ENCODE measurements at regions not wholly inside any gene's neighbourhood (a gene's known extent, or its start where the extent isn't known, plus 50 kb on each side); places are given as distances from the start of the nearest gene placed in this dataset.

GRCh38 chr1:198873696-198874230, 234.9 kb downstream of the PTPRC start:
- POLR2A ChIA-PET: no interaction called here

DNA sequence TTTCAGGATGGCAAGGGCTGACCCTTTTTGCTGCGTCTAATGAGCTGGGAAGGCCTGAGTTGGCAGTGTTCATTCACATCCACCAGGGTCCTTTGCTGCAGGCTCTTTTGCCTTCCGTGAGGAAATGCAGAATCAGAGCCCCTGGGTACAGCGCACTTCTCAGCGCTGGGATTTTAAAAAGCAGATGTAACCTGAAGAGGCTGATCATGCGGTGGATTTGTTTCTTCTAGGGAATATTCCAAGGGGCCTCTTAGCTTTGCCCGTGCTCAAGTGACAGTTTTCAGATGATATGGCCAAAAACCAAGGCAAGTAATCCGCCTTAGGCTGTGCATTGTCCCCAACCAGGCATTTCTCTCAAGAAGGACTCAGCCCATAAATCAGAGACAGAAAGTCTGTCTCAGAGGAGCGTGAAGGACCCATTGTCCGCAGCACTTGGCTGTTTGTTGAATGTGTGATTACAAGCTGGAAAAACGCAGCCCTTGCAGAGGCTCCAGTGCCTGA, 237.6 kb downstream of the PTPRC start:
- H3K4me1 Mint-ChIP-seq: peaks cover 1 to 15% (median 6%) of the 10 kb centered on the region in 4 donors
- peaks cover 20 to 51% (median 44%) of the 10 kb centered on the region in 3 donors for H3K36me3 Mint-ChIP-seq
- POLR2A ChIA-PET: no interaction called here
- peak overlapping the region in 1 of 10 donors; percentile 43 for H3K27ac Mint-ChIP-seq
- DNase-seq (no peak), ATAC-seq (no peak)
- peaks cover 0 to 13% (median 0%) of the 10 kb centered on the region in 9 donors for H3K9me3 Mint-ChIP-seq
- H3K27me3 Mint-ChIP-seq: no peaks in the 10 kb centered on the region
- H3K4me3 Mint-ChIP-seq: no peak overlapping the region

More at GRCh38 chr1:198873696-198874230, 234.9 kb downstream of the PTPRC start:
- Mint-ChIP-seq H3K4me3 (no peak overlapping the region), H3K36me3 (peaks cover 9 to 36% (median 30%) of the 10 kb centered on the region in 3 donors), H3K4me1 (peaks cover 0 to 9% (median 1%) of the 10 kb centered on the region in 4 donors), H3K27me3 (no peaks in the 10 kb centered on the region), H3K9me3 (peaks cover 0 to 9% (median 0%) of the 10 kb centered on the region in 9 donors), H3K27ac (no peak overlapping the region)
- ATAC-seq (no peak), DNase-seq (no peak)

GRCh38 chr1:198878566-198878965, 239.7 kb downstream of the PTPRC start:
- peaks cover 2 to 16% (median 7%) of the 10 kb centered on the region in 4 donors for H3K4me1 Mint-ChIP-seq
- H3K27ac Mint-ChIP-seq: no peak overlapping the region
- ATAC-seq (no peak), DNase-seq (no peak)
- peaks cover 20 to 38% (median 36%) of the 10 kb centered on the region in 3 donors for H3K36me3 Mint-ChIP-seq
- H3K9me3 Mint-ChIP-seq: peaks cover 0 to 13% (median 0%) of the 10 kb centered on the region in 9 donors
- no peaks in the 10 kb centered on the region for H3K27me3 Mint-ChIP-seq
- POLR2A ChIA-PET: no interaction called here
- no peak overlapping the region for H3K4me3 Mint-ChIP-seq

DNA sequence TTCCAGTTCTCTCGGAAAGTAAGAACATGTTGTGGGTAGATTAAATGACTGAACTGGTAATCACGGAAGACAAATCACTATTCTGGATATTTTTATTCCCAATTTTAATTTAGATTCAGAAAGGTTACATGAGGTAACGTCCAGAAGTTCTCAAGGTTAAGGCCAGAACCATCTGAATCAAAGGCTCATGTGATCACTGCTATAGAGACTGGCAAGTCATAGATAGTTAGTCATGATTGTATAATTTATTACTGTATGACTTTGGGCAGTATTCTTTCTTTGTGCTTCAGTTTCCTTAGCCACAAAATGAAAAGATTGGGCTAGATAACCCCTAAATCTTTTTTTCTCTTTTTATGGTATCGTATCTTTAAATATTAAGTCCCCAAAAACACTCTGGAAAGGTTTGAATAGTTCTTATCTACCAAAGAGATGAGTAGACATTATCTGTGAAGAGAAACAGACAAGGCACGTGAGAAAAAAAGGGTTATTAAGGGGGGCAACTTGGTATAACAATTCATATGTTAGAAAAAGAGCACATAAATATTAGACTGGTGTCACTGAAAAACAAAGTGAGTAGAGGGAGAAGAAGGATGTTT, 241.0 kb downstream of the PTPRC start:
- H3K27me3 Mint-ChIP-seq: no peaks in the 10 kb centered on the region
- H3K9me3 Mint-ChIP-seq: peaks cover 0 to 13% (median 0%) of the 10 kb centered on the region in 9 donors
- H3K4me1 Mint-ChIP-seq: peaks cover 0 to 16% (median 7%) of the 10 kb centered on the region in 4 donors
- ATAC-seq (no peak), DNase-seq (no peak)
- peaks cover 20 to 33% (median 32%) of the 10 kb centered on the region in 3 donors for H3K36me3 Mint-ChIP-seq
- no peak overlapping the region for H3K4me3 Mint-ChIP-seq
- peak overlapping the region in 1 of 10 donors; percentile 57 for H3K27ac Mint-ChIP-seq
- POLR2A ChIA-PET: no interaction called here

DNA sequence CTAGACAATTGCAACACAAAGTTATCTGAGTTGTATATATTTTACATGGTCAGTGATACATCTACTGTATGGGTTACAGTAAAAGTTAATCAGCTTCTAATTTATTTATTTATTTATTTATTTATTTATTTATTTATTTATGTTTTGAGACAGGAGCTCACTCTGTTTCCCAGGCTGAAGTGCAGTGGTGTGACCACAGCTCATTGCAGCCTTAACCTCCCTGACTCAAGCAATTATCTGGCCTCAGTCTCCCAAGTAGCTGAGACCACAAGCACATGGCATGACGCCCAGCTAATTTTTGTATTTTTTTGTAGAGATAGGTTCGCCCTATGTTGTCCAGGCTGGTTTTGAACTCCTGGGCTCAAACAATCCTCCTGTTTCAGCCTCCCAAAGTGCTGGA, 241.6 kb downstream of the PTPRC start:
- peaks cover 0 to 13% (median 0%) of the 10 kb centered on the region in 9 donors for H3K9me3 Mint-ChIP-seq
- ATAC-seq (no peak), DNase-seq (no peak)
- no peak overlapping the region for H3K4me3 Mint-ChIP-seq
- no peaks in the 10 kb centered on the region for H3K27me3 Mint-ChIP-seq
- POLR2A ChIA-PET: no interaction called here
- peaks cover 20 to 28% (median 26%) of the 10 kb centered on the region in 3 donors for H3K36me3 Mint-ChIP-seq
- H3K27ac Mint-ChIP-seq: no peak overlapping the region
- H3K4me1 Mint-ChIP-seq: peaks cover 2 to 16% (median 9%) of the 10 kb centered on the region in 4 donors

DNA sequence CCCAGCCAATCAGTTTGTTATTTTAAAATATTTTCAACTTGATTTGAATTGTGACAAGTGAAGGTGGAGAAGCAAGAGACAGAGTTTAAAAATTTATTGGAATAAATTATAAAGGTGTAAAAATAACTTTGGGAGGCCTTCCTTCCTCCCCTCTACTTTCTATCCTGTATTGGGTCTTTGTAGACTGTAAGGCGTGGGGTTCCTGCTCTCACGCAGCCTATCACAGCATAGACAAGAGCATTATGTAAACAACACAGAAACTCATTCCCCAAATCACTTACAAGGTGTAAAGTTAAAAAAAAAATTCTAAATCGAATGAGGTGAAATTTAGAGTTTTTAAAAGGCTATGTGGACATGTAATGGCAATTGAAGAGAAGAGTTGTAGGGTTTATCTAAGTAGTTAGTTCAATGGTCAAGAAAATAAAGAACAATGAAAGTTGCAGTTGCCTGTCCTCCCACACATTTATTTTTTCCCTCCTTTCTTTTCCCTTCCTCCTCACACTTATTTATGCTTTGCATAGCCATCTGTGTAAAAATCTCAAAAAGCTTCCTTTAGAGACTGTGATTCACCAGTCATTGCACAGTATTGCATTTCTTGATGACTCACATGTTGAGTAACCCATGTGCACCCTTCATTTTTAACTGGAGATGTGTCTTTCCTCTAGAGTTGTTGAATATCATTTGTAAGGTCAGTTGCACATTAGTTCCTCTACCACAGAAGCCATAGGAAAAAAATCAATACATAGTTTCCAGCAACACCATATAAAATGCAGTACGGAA, 242.2 kb downstream of the PTPRC start:
- Mint-ChIP-seq H3K9me3 (peaks cover 0 to 13% (median 0%) of the 10 kb centered on the region in 9 donors), H3K27me3 (no peaks in the 10 kb centered on the region), H3K4me3 (no peak overlapping the region), H3K27ac (no peak overlapping the region), H3K36me3 (peaks cover 20 to 28% (median 26%) of the 10 kb centered on the region in 3 donors), H3K4me1 (peaks cover 2 to 16% (median 9%) of the 10 kb centered on the region in 4 donors)
- ATAC-seq (no peak), DNase-seq (no peak)
- POLR2A ChIA-PET: no interaction called here

- Mint-ChIP-seq H3K4me3 (no peak overlapping the region), H3K36me3 (peaks cover 16 to 25% (median 20%) of the 10 kb centered on the region in 3 donors), H3K4me1 (peaks cover 3 to 16% (median 9%) of the 10 kb centered on the region in 4 donors), H3K27me3 (no peaks in the 10 kb centered on the region), H3K27ac (no peak overlapping the region), H3K9me3 (peaks cover 0 to 11% (median 0%) of the 10 kb centered on the region in 9 donors)
- no peak for DNase-seq
- POLR2A ChIA-PET: no interaction called here
- ATAC-seq: no peak
Observed at GRCh38 chr1:198883184-198883583, 244.3 kb downstream of the PTPRC start.

GRCh38 chr1:198887866-198888265, 249.0 kb downstream of the PTPRC start:
- H3K36me3 Mint-ChIP-seq: peaks cover 0 to 21% (median 4%) of the 10 kb centered on the region in 3 donors
- H3K4me3 Mint-ChIP-seq: no peak overlapping the region
- DNase-seq: no peak
- POLR2A ChIA-PET: no interaction called here
- H3K27me3 Mint-ChIP-seq: no peaks in the 10 kb centered on the region
- peaks cover 3 to 11% (median 5%) of the 10 kb centered on the region in 4 donors for H3K4me1 Mint-ChIP-seq
- H3K27ac Mint-ChIP-seq: no peak overlapping the region
- no peaks in the 10 kb centered on the region for H3K9me3 Mint-ChIP-seq
- no peak for ATAC-seq

DNA sequence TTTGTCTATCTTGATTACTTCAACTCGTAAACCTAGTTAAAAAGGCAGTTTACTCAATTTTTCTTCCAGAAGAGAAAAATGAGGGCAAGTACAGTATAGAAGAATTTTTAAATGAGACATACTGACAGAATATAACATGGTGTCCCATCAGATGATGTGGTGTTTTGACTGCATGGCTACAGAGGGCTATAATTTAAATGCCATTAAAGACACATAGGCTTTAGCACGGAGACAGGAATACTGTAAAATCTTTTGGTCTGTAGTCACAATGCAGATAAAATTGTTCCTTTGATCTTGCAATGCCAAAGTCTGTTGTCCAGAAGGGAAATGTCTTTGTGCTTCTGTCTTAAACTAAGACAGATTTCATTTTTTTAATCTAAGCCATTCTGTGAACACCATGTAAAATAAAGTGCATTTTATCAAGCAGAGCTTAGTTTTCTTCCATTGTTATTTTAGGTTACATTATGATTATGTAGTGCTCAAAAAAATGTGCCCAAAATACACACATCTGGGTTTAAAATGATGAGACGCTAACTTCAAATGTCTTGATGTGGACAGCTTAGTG, 249.6 kb downstream of the PTPRC start:
- Mint-ChIP-seq H3K4me3 (no peak overlapping the region), H3K27ac (no peak overlapping the region), H3K9me3 (no peaks in the 10 kb centered on the region), H3K4me1 (peaks cover 3 to 11% (median 5%) of the 10 kb centered on the region in 4 donors), H3K36me3 (peaks cover 0 to 23% (median 4%) of the 10 kb centered on the region in 3 donors), H3K27me3 (no peaks in the 10 kb centered on the region)
- POLR2A ChIA-PET: no interaction called here
- ATAC-seq: no peak
- no peak for DNase-seq

DNA sequence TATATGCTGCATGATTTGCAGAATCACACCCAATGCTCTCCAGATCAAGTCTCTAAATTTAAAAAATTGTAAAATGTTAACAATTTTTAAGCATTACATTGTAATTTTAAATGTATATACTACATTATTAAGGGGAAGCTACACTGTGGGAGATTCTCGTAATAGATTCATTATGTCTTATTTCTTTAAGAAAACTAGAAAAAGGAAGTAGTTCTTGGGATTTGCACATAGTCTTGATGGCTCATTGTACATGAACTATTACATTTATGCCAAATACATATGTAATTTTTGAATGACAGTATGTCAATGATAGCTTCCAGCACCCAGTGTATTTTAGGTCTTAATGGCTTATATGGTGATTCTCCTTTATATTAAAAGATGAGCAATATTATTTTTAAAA, 250.3 kb downstream of the PTPRC start:
- ATAC-seq (no peak), DNase-seq (no peak)
- no peak overlapping the region for H3K27ac Mint-ChIP-seq
- POLR2A ChIA-PET: no interaction called here
- peaks cover 4 to 14% (median 5%) of the 10 kb centered on the region in 4 donors for H3K4me1 Mint-ChIP-seq
- no peaks in the 10 kb centered on the region for H3K27me3 Mint-ChIP-seq
- H3K4me3 Mint-ChIP-seq: no peak overlapping the region
- H3K36me3 Mint-ChIP-seq: peaks cover 3 to 23% (median 4%) of the 10 kb centered on the region in 3 donors
- no peaks in the 10 kb centered on the region for H3K9me3 Mint-ChIP-seq

DNA sequence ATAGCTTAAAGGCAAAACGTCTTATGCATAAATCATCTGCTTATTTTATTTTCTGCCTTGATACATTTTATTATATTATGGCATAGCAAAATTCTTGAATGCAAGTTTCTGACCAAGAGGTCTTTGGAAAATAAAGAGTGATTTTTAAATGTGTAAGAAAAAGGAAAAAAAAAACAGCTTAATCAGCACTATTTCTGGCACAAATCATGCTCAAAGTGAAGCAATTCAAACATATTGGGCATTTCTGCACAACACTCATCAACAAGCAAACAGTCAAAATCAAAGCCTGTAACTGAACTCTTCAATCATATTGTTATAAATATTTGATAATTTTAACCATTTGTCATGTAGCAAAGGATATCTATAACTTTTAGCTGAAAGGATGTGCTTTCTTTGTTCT, 250.9 kb downstream of the PTPRC start:
- DNase-seq (no peak), ATAC-seq (no peak)
- peaks cover 4 to 14% (median 5%) of the 10 kb centered on the region in 4 donors for H3K4me1 Mint-ChIP-seq
- no peaks in the 10 kb centered on the region for H3K27me3 Mint-ChIP-seq
- H3K4me3 Mint-ChIP-seq: no peak overlapping the region
- POLR2A ChIA-PET: no interaction called here
- H3K36me3 Mint-ChIP-seq: peaks cover 3 to 23% (median 4%) of the 10 kb centered on the region in 3 donors
- no peak overlapping the region for H3K27ac Mint-ChIP-seq
- H3K9me3 Mint-ChIP-seq: no peaks in the 10 kb centered on the region

GRCh38 chr1:198890214-198890930, 251.5 kb downstream of the PTPRC start:
- Mint-ChIP-seq H3K36me3 (peaks cover 3 to 24% (median 6%) of the 10 kb centered on the region in 3 donors), H3K9me3 (no peaks in the 10 kb centered on the region), H3K4me1 (peaks cover 3 to 12% (median 4%) of the 10 kb centered on the region in 4 donors), H3K4me3 (no peak overlapping the region), H3K27ac (no peak overlapping the region), H3K27me3 (no peaks in the 10 kb centered on the region)
- POLR2A ChIA-PET: no interaction called here
- no peak for DNase-seq
- ATAC-seq: no peak
